Loucy (cell line): ENCODE measurements at regions not wholly inside any gene's neighbourhood (a gene's known extent, or its start where the extent isn't known, plus 50 kb on each side); places are given as distances from the start of the nearest gene placed in this dataset.

ENCODE experiments used
- H2AFZ ChIP-seq: fragments of 200-600 bp; sonication (generic); 2 replicates; pipeline ENCODE4 v1.6.0; 2016; ENCODE audit warnings: antibody characterized with exemption, mild to moderate bottlenecking, low read length, moderate library complexity
- H3F3A ChIP-seq: fragments of 200-600 bp; 2 replicates; pipeline ENCODE4 v1.6.0; 2016; ENCODE audit warnings: antibody characterized with exemption, low read depth, mild to moderate bottlenecking
- H3K27me3 ChIP-seq: fragments of 200-600 bp; sonication (generic); 2 replicates; pipeline ENCODE4 v1.6.1; 2014; ENCODE audit warnings: low read length, mild to moderate bottlenecking; ENCODE audit not compliant: insufficient read depth, poor library complexity, severe bottlenecking
- H3K36me3 ChIP-seq: fragments of 200-600 bp; sonication (generic); 2 replicates; pipeline ENCODE4 v1.6.1; 2016; ENCODE audit warnings: low read length; ENCODE audit not compliant: insufficient read depth
- H3K4me1 ChIP-seq: fragments of 200-600 bp; sonication (generic); 2 replicates; pipeline ENCODE4 v1.5.1; 2014; ENCODE audit warnings: low read length, mild to moderate bottlenecking; ENCODE audit not compliant: insufficient read depth, poor library complexity, severe bottlenecking
- H3K4me2 ChIP-seq: fragments of 200-600 bp; sonication (generic); 2 replicates; pipeline ENCODE4 v1.6.0; 2014; ENCODE audit warnings: antibody characterized with exemption, low read length, low read depth, mild to moderate bottlenecking; ENCODE audit not compliant: poor library complexity, severe bottlenecking
- H3K4me3 ChIP-seq: fragments of 200-600 bp; sonication (generic); 2 replicates; pipeline ENCODE4 v1.5.1; 2014; ENCODE audit warnings: low read length, mild to moderate bottlenecking, mixed read lengths; ENCODE audit not compliant: poor library complexity, severe bottlenecking
- H3K79me2 ChIP-seq: fragments of 200-600 bp; sonication (generic); 2 replicates; pipeline ENCODE4 v1.6.1; 2014; ENCODE audit warnings: low read length; ENCODE audit not compliant: insufficient read depth
- H3K9ac ChIP-seq: fragments of 200-600 bp; sonication (generic); 2 replicates; pipeline ENCODE4 v1.6.0; 2014; ENCODE audit warnings: mild to moderate bottlenecking, low read depth, low read length, moderate library complexity; ENCODE audit not compliant: poor library complexity, severe bottlenecking
- H3K9me2 ChIP-seq: fragments of 200-600 bp; sonication (generic); replicated peaks from 2 replicates; pipeline ENCODE4 v1.6.1; 2016; ENCODE audit warnings: low read depth, low read length, mixed read lengths
- H3K9me3 ChIP-seq: fragments of 200-600 bp; sonication (generic); 2 replicates; pipeline ENCODE4 v1.6.1; 2014; ENCODE audit warnings: mild to moderate bottlenecking, antibody characterized with exemption, low read length, low read depth; ENCODE audit not compliant: insufficient read depth
- H4K20me1 ChIP-seq: fragments of 200-600 bp; sonication (generic); 2 replicates; pipeline ENCODE4 v1.6.0; 2014; ENCODE audit warnings: antibody characterized with exemption, low read length, mild to moderate bottlenecking; ENCODE audit not compliant: insufficient read depth, poor library complexity, severe bottlenecking
- EZH2phosphoT487 ChIP-seq: fragments of 200-600 bp; IDR thresholded peaks from 2 replicates; pipeline ENCODE4 v1.6.1; 2018; ENCODE audit warnings: antibody characterized with exemption, mild to moderate bottlenecking, moderate library complexity, borderline replicate concordance
- TF ChIP-seq, protein P1 (sequence below): fragments of 200-600 bp; sonication (generic); conservative IDR thresholded peaks from 2 replicates; pipeline ENCODE4 v1.5.1; 2014; ENCODE audit warnings: mild to moderate bottlenecking, antibody characterized with exemption, low read length

DNA sequence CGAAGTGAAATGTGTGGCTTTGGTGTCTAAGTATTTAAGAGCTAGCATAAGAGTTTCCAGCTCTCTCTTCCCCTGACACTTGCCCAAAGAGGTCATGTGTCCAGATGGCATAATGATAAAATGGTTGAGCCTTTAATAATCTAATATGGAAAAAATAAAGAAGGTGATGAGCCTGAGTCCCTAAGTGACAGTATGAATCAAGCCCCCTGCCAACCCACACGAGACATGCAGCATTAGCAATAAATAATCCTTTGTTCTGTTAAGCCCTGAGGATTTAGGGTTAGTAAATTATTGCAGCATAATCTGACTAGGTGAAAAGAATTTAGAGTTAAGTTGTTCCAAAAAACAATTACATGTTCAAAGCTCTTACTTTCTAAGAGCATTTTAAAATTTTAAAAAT, 217.2 kb upstream of the CCDC150 start:
- no peaks in the 10 kb centered on the region for H3K79me2 ChIP-seq
- peaks cover 15% of the 10 kb centered on the region for H3K4me1 ChIP-seq
- no peaks in the 10 kb centered on the region for H4K20me1 ChIP-seq
- no peaks in the 10 kb centered on the region for H3F3A ChIP-seq
- no peak overlapping the region for H3K9ac ChIP-seq
- H3K36me3 ChIP-seq: no peaks in the 10 kb centered on the region
- TF ChIP-seq EZH2phosphoT487: no peak
- TF ChIP-seq, protein P1, sequence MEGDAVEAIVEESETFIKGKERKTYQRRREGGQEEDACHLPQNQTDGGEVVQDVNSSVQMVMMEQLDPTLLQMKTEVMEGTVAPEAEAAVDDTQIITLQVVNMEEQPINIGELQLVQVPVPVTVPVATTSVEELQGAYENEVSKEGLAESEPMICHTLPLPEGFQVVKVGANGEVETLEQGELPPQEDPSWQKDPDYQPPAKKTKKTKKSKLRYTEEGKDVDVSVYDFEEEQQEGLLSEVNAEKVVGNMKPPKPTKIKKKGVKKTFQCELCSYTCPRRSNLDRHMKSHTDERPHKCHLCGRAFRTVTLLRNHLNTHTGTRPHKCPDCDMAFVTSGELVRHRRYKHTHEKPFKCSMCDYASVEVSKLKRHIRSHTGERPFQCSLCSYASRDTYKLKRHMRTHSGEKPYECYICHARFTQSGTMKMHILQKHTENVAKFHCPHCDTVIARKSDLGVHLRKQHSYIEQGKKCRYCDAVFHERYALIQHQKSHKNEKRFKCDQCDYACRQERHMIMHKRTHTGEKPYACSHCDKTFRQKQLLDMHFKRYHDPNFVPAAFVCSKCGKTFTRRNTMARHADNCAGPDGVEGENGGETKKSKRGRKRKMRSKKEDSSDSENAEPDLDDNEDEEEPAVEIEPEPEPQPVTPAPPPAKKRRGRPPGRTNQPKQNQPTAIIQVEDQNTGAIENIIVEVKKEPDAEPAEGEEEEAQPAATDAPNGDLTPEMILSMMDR: no peak
- no peak overlapping the region for H2AFZ ChIP-seq
- H3K4me3 ChIP-seq: no peak overlapping the region
- H3K27me3 ChIP-seq: no peaks in the 10 kb centered on the region
- H3K4me2 ChIP-seq: no peak overlapping the region
- no peaks in the 10 kb centered on the region for H3K9me2 ChIP-seq
- H3K9me3 ChIP-seq: no peaks in the 10 kb centered on the region

DNA sequence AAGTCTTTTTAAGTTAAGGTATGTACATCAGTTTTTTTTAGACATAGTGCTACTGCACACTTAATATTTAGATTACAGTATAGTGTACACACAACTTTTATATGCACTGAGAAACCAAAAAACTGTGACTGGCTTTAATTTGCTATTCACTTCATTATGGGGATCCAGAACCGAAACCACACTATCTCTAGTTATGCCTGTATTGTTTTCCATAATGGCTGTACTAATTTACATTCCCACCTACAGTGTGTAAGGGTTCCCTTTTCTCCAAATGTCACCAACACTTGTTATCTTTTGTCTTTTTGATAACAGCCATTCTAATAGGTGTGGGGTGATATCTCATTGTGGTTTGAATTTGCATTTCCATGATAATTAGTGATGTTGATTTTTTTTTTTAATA, 213.4 kb upstream of the CCDC150 start:
- no peaks in the 10 kb centered on the region for H3K79me2 ChIP-seq
- no peak overlapping the region for H2AFZ ChIP-seq
- peaks cover 26% of the 10 kb centered on the region for H3K4me1 ChIP-seq
- H3K9ac ChIP-seq: no peak overlapping the region
- H3K9me2 ChIP-seq: no peaks in the 10 kb centered on the region
- no peak overlapping the region for H3K4me3 ChIP-seq
- H4K20me1 ChIP-seq: no peaks in the 10 kb centered on the region
- no peak for TF ChIP-seq EZH2phosphoT487
- TF ChIP-seq, protein P1: no peak
- H3F3A ChIP-seq: no peaks in the 10 kb centered on the region
- no peaks in the 10 kb centered on the region for H3K9me3 ChIP-seq
- no peak overlapping the region for H3K4me2 ChIP-seq
- H3K27me3 ChIP-seq: no peaks in the 10 kb centered on the region
- no peaks in the 10 kb centered on the region for H3K36me3 ChIP-seq

DNA sequence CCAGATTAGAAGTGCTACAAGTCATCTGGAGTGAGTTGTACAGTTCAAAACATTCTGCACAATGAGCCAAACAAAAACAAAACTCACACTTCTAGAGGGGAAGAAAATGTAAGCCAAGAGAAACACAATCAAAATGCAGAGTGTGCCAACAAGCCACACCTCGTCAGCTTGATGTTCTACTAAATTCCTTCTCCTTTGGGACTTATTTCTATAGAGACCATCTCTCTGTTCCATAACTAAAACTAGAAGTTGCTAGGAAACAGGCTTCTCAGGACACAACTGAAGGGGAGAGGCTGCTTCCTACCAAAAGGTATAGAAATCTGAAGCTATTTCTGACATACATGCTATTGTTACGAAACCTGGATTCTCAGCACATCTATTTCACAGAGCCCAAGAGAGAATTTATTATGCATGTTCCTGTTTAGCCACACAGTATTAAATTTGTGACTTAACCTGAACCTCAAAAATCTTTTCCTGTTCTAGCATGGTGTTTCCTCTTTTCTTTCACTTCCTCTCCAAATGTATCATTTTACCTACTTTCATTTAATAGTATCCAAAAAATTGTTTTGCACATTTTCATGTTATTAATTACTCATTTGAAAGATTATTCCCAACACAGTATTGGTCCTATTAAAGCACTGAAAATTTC, 211.4 kb upstream of the CCDC150 start:
- peak overlapping the region; percentile 47 for H3K4me2 ChIP-seq
- H3K9me2 ChIP-seq: no peaks in the 10 kb centered on the region
- TF ChIP-seq EZH2phosphoT487: no peak
- TF ChIP-seq, protein P1: no peak

More for the DNA sequence above, 211.4 kb upstream of the CCDC150 start:
- peak overlapping the region; percentile 11; the same call in 1 of the 2 replicates for H2AFZ ChIP-seq
- no peaks in the 10 kb centered on the region for H3K27me3 ChIP-seq
- H3F3A ChIP-seq: no peaks in the 10 kb centered on the region
- H3K9me3 ChIP-seq: no peaks in the 10 kb centered on the region
- H3K4me1 ChIP-seq: peaks cover 20% of the 10 kb centered on the region
- no peaks in the 10 kb centered on the region for H3K36me3 ChIP-seq
- no peaks in the 10 kb centered on the region for H4K20me1 ChIP-seq
- peak overlapping the region; percentile 18 for H3K4me3 ChIP-seq
- H3K79me2 ChIP-seq: no peaks in the 10 kb centered on the region
- no peak overlapping the region for H3K9ac ChIP-seq
